NCI-H1417 (cell line): ENCODE measurements at regions not wholly inside any gene's neighbourhood (a gene's known extent, or its start where the extent isn't known, plus 50 kb on each side); places are given as distances from the start of the nearest gene placed in this dataset.

Experiments used
- DNase-seq, 3 experiments: peaks; one replicate each; lab custom pipeline; 2025; lab: John Stamatoyannopoulos, UW

- peak in 1 of 3 experiments; percentile 52 for DNase-seq
These were observed 207.9 kb upstream of the SALL3 start for GRCh38 chr18:78771496-78772359.

GRCh38 chr18:78772360-78773302, 207.0 kb upstream of the SALL3 start:
- DNase-seq, result peak in 1 of 3 experiments; percentile 48

DNA sequence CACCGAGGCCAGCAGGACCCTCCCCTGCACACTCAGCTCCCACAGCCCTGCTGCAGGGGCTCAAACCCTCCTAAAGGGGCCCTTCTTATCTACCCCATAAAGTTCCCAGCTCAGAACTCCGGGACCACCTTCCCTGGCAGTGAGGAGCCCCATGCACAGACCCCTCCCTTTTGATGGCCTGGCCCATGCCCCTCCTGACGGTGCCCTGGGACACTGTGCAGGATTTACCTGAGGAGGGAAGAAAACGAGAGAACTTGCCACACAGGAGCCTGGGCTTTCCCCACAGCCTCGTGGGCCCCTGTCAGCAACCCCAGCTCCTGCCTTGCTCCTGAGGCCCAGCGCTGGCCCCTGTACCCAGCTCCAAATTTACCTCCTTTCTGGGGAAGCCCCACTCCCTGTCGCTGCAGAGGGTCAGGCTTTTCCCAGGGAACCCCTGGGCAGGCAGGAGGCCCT, 206.3 kb upstream of the SALL3 start:
- no peak for DNase-seq

- DNase-seq, result no peak
These were observed 205.8 kb upstream of the SALL3 start for GRCh38 chr18:78773819-78774218.

DNA sequence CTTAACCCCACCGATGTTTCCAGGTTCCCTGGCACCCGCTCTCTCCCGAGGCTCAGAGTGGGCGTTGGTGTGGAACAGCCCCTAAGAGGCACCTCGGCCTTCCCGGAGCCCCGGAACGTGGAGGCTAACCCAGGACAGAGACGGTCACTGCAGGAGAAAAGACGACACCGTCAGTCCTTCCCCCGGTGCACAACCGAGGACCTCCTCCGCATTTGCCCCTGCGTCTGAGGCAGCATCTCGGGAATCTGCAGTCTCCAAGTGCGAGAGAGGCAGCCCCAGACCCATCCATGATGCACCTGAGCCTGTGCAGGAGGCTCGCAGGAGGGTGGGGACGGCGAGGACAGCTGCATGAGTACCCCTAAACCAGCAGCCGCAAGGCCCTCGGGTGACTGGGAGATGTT, 204.9 kb upstream of the SALL3 start:
- no peak for DNase-seq

- no peak for DNase-seq
These were observed 203.5 kb upstream of the SALL3 start for GRCh38 chr18:78776151-78776550.

GRCh38 chr18:78776706-78777285, 202.8 kb upstream of the SALL3 start:
- peak in 1 of 3 experiments; percentile 41 for DNase-seq

DNA sequence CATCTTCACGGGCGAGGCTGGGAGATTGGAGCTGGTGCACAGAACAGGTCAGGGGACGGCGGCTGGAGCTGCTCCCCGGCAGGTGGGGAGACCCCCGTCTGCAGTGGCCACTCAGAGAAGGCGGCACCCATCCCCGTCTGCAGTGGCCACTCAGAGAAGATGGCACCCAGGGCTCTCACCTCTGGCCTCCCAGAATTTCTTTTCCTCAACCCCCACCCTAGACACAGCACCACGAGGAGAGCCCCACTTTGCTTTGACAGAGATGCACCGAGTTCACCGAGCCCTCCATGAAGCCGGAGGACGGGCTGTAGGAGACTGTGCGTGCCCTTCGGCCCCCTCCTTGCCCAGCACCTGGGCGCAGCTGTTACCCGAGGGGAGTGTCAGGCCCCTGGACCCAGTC, 201.6 kb upstream of the SALL3 start:
- DNase-seq, result no peak

- DNase-seq, result no peak
These were observed 201.0 kb upstream of the SALL3 start for GRCh38 chr18:78778651-78779050.

DNA sequence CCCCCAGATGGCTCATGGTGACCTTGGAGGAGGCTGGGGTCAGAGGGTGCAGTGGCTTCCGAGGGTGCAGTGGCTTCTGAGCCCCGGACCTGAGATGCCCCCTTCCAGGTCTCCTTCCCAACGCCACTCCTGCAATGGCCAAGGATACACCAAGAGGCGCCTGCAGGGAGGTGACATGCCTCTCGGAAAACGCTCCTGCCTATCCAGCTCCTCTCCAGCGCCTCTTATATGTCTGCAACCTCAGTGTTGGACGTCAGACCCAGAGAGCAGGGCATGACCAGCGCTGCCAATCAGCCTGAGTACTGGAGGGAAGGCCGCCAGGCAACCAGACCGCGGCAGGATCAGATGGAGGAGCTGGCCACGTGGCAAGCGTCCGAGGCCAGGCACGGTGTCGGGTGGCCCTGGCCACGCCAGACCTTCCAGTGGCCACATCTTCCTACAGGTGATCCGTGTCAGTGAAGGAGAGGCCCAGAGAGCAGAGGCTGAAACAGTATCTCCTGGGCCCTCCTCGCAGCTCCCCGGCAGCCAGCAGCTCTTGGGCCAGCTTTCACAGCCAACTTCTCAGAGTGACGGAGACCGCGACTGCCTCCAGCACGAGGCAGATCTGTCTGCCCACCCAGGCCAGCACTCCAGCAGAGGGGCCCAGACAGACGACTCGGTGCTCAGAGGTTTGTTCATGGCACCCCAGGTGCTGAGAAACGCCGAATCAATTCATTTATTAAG, 199.5 kb upstream of the SALL3 start:
- DNase-seq, result no peak

DNA sequence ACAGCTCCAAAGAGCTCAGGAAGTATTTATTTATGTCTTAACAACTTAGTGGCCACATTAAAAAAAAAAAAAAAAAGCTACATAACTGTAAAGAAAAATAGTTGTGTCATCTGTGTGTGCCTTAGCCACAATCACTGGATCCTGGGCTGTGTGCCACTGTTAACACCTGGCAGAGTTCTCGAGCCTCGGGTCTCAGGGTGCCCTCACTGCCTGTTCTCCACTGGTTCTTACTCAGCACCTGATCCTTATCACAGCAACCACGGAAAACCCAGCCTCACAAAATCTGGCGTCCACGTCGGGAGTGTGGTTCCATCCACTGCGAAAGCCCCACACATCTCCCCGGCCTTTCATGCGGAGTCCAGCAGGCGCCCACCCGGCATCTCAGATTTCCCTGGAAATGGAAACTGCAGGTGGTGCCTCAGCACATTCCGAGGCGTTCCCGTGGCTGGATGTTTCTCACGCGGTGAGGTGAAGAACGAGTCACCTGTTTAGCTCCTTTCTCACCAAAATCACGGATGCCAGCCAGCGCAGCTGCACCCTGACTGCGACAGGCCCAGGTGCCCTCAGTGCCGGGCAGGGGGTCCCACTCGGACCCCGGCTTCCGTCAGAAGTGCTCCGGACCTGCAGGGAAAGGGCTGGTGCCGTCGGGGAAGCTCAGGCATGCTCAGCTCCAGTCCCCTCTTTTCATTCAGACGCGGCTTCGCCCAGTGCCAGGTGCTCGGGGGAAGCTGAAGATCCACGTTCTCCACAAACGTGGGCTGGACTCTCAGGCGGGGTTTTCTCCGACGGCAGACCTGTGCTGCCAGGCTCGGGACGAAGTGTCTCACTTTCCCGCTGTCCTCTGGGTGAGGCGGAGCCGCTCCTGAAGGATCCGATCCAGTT, 198.7 kb upstream of the SALL3 start:
- DNase-seq, result no peak

- DNase-seq, result no peak
These were observed 198.0 kb upstream of the SALL3 start for GRCh38 chr18:78781601-78781960.

DNA sequence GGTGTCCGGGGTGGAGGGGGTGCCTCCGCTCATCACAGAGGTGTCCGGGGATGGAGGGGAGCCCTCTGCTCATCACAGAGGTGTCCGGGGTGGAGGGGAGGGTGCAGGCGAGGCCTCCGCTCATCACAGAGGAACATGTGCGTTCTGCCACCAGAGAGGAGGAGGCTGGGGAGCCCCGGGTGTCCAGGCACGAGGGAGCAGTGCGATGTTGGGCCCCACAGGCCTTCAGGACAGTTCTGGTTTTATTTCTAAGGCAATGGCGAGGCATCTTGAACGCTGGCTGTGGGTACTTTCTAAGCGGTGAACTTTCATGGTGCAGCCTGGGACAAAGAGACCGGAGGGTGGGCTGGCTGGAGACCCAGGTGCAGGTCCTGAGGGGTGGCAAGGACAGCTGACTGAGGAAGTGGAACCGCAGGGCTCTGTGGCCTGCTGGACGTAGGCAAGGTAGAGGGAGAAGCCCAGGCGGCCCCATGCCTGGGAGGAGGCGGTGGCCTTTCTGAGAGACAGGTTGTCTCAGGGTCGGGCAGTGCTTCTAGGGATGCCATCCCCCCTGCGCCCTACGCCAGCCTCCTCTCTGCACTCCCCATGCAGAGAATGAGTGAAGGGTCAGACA, 196.6 kb upstream of the SALL3 start:
- DNase-seq, result no peak

DNA sequence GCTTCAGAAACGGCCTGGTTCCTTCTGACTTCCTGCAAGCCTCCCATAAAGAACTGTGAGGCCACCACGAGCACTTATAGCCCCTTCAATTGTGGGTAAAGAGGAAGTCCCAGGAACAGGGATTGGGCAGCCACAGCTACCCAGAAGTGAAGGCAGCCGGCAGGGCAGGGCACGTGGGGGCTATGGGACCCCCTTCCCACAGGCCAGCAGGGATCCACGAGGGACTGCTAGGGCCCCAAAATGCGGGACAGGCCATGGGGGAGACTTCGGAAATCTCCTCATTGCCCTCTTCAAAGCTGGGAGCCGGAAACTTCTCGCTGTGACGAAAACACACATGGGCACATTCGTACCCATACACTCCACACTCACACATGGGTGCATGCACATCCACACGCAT, 196.1 kb upstream of the SALL3 start:
- DNase-seq, result no peak

GRCh38 chr18:78784861-78785260, 194.8 kb upstream of the SALL3 start:
- DNase-seq, result no peak

DNA sequence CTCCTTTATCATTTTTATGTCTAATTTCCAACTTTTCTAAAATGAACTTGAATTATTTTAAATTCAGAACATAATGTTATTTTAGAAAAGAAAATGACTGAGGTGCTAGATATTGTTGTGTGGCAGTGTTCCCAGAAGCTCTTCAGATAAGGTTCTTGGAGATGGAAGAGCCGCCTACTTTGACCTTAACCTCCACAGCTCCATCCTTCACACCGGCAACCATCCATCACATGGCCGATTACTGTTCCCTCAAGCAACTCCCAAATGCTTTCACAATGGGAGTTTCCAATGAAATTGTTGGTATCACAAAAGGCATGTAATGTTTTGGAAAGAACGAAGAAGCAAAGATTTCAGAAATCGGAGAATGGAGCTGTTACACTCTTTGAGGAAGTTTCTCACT, 193.9 kb upstream of the SALL3 start:
- no peak for DNase-seq

DNA sequence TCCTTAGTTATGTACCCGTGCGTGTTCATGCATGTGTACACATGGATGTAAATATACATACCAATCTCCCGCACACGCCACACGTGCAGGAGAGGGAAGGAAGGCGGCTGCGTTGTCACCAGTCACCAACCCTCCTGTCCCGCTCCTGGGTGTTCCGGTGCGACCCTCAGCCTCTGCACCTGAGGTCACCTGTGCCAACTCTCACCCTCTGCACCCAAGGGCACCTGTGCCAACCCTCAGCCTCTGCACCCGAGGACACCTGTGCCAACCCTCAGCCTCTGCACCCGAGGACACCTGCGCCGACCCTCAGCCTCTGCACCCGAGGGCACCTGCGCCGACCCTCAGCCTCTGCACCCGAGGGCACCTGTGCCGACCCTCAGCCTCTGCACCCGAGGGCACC, 192.8 kb upstream of the SALL3 start:
- DNase-seq, result no peak

DNA sequence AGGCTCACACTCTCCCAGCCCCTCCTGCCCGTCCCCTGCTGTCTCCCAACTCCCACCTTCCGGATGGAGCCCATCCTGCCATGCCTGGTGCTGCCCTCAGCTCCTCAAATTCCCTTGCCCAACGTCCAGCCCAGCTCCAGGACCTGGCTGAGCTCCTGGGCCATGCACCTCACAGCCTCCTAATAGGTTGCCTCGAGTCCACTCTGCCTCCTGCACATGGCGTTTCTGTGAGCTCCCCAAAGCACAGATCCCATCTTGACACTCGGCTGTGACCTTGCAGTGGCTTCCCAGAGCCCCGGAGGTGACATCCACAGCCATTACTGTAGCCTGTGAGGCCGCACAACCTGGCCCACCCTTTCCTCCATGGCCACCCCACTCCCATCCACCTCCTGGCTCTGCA, 191.9 kb upstream of the SALL3 start:
- DNase-seq, result no peak

DNA sequence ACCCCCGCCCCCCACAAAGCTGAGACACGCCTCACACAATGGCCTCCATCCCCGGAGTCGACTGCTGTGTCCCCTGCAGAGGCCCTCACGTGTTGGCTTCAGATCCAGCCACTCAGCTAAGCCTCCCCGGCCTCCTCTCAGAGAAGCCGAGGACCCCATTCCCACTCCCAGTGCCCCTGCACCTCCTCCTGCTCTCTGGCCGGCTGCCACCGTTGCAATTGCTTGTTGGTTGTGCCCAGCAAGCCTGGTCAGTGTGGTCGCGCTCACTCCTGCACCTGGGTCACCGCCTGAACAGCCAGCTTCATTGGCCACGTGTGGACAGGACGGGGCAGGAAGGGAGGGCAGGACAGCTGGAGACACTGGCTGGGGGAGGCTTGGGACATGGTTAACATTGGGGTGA, 191.5 kb upstream of the SALL3 start:
- DNase-seq, result no peak

DNA sequence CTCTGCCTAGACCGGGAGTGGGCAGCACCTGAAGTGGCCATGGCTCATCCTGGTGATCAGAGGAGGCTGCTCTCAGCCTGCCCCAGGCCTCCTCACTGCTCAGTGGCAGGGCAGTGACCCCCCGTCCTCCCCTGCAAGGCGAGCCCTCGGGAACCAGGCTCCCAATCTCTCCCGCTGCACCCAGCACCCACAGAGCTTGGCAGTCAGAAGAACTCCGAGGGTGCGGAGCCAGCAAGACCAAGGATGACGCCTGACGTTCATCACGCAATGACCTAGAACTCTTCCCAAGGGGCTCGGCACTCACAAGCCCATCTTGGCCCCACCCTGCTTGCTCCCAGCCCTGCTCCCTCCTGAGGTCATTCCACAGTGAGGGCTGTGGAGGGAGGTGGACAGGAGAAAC, 189.8 kb upstream of the SALL3 start:
- DNase-seq, result no peak
